ENCODE measurements at regions not wholly inside any gene's neighbourhood (a gene's known extent, or its start where the extent isn't known, plus 50 kb on each side); places are given as distances from the start of the nearest gene placed in this dataset.

DNA sequence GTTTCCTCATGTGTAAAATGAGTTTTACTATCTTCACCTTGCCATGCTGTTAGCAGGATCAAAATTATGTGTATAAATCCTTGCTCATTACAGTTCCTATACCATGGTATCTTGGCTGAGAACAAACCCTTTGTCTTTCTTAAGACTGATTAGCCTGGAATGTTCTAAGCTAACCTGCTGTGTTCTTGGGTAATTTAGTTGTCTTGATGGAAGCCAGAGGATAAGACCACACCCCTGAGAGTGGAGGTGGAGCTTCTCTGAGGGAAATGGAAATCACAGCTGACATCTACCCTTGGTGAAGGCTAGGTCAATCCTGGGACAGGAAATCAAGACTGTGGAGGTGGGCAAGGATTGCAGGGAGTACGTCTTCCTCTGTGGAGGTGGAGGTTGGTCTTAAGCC is 206.1 kb upstream of the ARHGAP20 start:
- DNase-seq: no peak

GRCh38 chr11:110912437-110912836 is 200.2 kb upstream of the ARHGAP20 start:
- no peak for DNase-seq

DNA sequence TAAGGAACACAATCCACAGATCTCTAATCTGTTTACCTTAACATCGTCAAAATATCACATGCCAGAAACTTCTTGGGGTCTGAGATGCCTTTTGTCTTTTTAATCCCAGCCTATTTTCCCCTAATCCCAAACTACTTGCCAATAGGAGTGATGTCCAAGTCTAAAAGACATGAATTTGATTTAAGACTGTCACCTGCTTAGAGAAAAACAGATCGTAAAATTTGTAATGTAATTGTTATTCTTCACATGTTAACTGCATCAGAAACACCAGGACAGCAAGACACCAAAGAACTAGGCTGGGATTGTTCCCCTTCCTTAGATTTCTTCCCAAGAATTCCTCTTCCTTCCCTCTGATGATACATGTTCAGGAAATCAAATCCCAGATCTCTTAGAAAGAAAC is 198.1 kb upstream of the ARHGAP20 start:
- no peak for DNase-seq

- no peak for DNase-seq
Observed at GRCh38 chr11:110909336-110909735, 197.1 kb upstream of the ARHGAP20 start.

DNA sequence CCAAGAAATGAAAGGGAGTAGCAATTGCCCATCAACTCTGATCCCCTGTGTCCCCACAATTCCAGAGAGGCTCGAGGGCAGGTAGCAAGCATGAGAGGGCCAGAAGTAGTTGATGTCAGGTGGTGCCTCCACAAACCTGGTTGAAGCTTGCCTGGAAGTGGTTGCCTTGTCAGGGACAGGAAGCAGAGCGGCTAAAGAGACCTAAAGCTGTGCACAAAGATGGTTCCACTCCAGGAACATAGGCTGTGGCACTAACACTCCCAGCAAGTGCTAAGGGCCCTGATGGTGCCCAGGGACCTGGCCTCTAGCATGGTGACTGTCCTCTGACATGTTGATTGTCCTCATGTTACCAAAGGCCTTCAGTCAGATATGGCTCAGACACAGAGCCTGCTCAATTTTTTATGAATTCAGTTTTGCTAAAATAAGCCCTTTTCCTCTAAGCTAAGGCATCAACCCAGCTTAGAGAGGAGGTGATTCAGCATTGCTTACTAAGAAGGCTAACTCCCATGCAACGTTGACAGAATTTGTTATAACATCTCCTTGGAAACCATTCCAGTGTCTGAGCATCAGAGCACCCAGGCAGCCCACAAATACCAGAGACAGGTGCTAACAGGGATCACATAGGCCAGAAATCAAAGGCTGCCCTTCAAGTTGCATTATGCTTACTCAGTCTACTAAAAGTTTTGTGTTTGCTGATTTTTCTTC is 196.3 kb upstream of the ARHGAP20 start:
- DNase-seq: peak in 1 of 2 donors; percentile 23

- peak; percentile 80 to 88 for DNase-seq
Observed at GRCh38 chr11:110907629-110908028, 195.4 kb upstream of the ARHGAP20 start.

- no peak for DNase-seq
Observed at GRCh38 chr11:110903830-110904229, 191.6 kb upstream of the ARHGAP20 start.

- DNase-seq: no peak
Observed at GRCh38 chr11:110903378-110903777, 191.1 kb upstream of the ARHGAP20 start.

- peak; percentile 38 to 43 for DNase-seq
Observed at GRCh38 chr11:110901441-110901840, 189.2 kb upstream of the ARHGAP20 start.

DNA sequence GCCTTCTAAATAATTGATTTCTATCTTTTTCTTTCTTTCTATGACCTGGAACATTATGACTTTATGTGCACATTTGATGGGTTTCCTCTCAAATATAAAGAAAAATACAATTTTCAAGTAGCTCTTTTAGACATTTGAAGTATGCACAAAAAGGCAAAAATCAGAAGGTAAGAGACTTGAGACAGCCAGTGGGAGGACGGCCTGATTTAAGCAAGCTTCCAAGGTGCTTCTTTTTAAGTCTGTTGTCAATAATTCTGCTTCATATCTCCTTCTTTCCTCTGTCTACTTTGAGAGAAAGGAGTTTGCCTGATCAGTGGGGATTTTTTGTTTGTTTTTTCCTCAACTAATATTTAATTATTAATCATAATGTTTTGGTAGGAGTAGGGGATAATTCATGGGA is 188.2 kb upstream of the ARHGAP20 start:
- no peak for DNase-seq

DNA sequence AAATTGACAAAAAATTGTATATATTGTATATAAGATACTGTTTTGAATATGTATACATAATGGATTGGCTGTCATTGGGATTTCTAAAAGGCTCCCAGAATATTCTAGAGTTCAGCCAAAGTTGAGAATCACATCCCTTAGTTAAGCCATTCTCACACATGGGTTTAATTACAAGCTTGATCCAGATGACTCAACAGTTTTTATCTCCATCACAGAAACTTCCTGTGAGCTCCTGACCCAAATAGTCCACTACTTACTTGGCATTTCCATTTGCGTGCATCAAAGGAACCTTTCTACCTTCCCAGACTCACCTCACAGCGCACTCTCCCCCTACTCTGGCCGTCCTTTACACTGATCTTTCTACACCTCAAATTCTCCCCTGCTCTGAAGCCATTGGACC is 184.8 kb upstream of the ARHGAP20 start:
- no peak for DNase-seq

DNA sequence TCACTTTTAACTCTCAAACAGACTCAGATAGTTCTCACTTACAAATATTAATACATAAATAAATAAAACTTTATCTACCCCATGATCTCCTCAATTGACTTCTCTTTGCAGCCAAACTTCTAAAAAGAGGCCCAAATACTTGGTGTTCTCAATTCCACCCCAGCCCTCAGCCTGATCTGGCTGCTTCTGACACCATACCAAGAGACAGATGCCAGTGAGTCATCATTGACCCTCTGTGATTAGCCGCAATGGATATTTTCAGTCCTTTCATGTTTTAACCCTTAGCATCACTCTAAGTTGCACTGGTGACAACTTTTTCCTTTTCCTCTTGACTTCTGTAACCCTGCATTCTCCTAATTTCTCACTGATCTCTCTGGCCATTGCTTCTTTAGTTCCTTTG is 184.1 kb upstream of the ARHGAP20 start:
- peak in 1 of 2 donors; percentile 10 for DNase-seq

DNA sequence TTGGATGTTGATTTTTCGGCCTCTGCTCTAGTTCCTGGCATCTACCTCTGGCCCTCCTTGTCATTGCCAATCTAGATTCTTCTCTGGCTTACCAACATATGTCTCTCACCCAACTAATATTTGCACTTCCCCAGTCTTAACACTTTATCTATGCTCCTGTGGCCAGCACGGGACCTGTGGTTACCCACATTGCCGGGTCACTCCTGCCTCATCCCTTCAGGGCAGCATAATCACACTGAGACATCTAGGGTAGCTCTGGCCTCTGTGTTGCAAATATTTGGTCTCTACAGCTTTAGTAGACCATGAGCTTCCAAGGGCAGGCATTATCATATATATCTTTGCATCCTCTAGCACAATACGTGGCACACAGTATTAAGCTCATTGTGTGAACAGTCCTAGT is 182.0 kb upstream of the ARHGAP20 start:
- DNase-seq: no peak

DNA sequence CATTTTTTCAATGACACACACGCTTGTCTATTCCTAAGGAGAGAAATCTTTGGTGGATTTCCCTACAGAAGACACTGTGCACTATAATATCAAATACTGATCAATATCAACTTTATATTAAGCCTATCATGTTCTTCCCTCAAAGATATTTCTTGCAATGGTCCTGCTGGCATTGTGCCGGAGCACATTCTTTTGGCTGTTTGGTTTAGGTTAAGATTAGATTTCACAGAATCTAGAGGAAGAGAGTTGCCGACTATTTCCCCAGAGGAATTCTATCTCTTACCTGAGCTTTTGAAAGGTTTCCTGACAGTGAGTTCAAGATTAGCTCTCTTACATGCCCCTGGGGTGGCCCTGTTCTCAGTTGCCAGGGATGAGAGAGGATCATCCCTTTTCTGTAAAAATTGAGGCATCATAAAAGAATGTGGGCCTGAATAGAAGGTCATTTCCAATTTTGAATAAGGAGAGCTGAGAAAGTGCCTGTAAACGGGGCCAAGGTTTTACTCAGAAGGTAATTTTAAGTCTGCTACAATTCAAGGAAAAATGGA is 180.6 kb upstream of the ARHGAP20 start:
- DNase-seq: no peak

GRCh38 chr11:110891411-110891810 is 179.2 kb upstream of the ARHGAP20 start:
- DNase-seq: no peak

DNA sequence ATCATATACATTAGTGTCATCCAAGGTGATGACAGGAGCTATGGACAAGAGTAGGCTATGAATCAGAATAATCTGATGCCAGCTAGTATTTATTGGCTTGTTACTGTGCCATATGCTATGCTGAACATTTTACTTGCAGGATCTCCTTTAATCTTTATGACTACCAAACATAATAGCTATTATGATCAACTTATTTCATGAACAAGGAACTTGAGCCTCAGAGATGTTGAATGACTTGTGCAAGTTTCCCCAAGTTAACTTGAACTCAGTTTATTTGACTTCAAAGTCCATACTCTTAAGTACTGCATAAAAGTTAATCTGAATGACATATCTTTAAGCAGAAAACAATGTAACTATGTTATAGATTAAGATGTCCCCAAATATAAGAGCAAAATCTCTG is 178.8 kb upstream of the ARHGAP20 start:
- no peak for DNase-seq

DNA sequence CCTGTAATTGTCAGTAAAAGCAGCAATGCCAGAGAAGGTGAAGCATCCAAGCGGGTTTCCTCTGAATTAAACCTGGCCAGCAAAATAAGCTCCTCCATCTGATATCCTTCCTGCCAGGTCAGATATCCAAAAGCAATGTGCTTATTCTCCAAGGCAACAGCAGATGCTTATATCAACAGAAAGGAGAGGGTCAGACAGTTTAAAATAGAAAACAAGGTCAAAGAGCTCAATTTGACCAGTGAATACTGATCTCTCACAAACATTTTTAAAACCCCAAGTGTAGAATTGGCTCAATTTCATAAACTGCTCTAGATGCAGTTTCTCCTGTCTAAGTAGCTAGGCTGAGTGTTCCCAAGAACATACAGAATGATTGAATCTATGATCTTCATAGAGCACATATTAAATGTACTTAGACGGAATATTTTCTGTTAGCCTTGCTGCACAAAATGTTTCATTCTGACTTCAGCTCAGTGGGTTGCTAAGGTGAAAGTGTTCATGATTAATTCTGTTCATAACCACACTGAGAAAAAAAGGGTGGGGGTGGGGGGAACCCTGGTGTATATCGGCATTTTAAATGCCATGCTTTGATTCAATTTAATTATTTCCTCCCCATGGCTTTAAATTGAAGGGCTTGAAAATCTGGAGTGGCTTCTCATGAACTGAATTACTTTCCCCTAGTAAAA is 174.2 kb upstream of the ARHGAP20 start:
- DNase-seq: no peak

DNA sequence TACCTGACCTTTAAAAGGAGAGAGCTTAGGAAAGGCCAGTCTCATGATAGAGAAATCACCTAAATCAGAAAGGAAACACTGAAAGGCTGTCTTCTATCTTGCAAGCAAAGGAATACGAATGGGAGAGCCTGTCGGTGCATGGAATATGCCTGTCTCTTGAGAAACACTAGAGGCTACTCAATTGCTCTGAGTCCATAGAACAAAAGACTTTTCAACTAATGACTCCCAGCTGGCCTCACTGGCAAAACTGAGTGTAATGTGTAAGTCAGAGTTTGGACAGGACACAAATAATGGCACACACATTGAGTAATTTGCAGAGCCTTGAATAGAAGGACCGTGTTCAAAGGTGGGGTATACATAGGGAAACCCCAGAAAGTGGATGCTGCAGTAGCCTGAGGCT is 171.0 kb upstream of the ARHGAP20 start:
- no peak for DNase-seq

DNA sequence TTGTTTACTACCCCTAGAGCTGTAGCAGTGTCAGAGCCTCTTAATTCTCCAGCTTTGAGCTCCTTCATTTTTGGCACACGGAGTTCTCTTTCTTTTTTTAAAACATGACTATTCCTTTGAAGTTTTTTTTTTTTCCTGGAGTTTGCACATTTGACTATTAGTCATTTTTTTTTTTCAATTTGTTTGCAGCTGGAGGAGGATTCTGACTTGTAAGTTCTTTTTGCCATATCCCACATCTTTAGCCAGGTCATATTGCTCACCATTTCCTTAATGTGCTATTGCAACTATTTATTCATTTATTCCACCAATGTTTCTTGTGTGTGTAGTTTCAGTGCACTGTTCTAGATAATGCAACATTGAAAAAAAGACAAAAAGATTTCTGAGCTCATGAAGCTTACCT is 166.3 kb upstream of the ARHGAP20 start:
- DNase-seq: no peak

DNA sequence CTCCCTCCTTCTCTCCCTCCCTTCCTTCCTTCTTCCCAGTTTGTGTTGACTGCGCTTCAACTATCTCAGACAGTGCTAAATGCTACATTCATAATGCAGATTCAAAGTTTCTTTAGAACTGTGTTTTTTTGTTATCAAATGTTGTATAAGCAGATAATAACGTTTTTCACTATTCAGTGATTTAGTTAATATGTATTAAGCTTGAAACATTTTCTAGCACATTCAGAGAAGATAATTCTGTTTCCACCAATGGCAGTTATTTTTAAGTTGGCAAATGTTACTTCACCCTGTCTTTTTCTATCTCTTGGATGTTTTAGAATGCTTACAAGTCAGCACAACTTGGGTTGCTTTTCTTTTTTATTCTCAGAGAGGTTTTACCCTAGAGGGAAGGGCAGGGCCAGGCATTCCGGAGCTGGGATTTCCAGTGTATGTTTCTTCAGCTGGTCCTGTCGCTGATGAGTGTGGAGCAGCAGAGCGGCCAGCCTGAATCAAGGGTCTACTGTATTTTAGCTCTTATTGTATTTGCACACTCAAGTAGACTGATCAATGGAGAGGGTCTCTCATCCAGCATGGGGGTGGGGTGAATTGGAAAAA is 162.3 kb upstream of the ARHGAP20 start:
- no peak for DNase-seq

- no peak for DNase-seq
Observed at GRCh38 chr11:110873975-110874374, 161.7 kb upstream of the ARHGAP20 start.

- no peak for DNase-seq
Observed at GRCh38 chr11:110870816-110871522, 158.7 kb upstream of the ARHGAP20 start.

GRCh38 chr11:110867951-110868350 is 155.7 kb upstream of the ARHGAP20 start:
- no peak for DNase-seq
